Vagina (tissue), 2 donors: ENCODE measurements at regions not wholly inside any gene's neighbourhood (a gene's known extent, or its start where the extent isn't known, plus 50 kb on each side); places are given as distances from the start of the nearest gene placed in this dataset.

Experiments
- DNase-seq, 2 donors: peaks; one replicate each; pipeline ENCODE4 v3.0.0-alpha.2; 2017; ENCODE audit errors: extremely low spot score in 2 of 2
- H3K27ac ChIP-seq: fragments of 200-600 bp; sonication (generic); one replicate; pipeline ENCODE4 v1.5.1; 2019
- H3K27me3 ChIP-seq: fragments of 200-600 bp; sonication (generic); one replicate; pipeline ENCODE4 v1.5.1; 2019
- H3K36me3 ChIP-seq, 2 donors: fragments of 200-600 bp; sonication (generic); one replicate each; pipeline ENCODE4 v1.5.1; 2017 to 2019
- H3K4me1 ChIP-seq: fragments of 200-600 bp; sonication (generic); one replicate; pipeline ENCODE4 v1.5.1; 2019
- H3K4me3 ChIP-seq, 2 donors: fragments of 200-600 bp; sonication (generic); 1 replicate in 1 of 2; 2 replicates in 1 of 2; pipeline ENCODE4 v1.5.1; 2016 to 2019
- H3K9me3 ChIP-seq: fragments of 200-600 bp; sonication (generic); one replicate; pipeline ENCODE4 v1.5.1; 2019
- POLR2A ChIP-seq, 2 donors: fragments of 450-650 bp; IDR thresholded peaks; one replicate each; pipeline ENCODE4 v1.6.1; 2017; ENCODE audit warnings: antibody characterized with exemption in 2 of 2, mild to moderate bottlenecking in 2 of 2, moderate library complexity in 2 of 2
- POLR2AphosphoS5 ChIP-seq, 2 donors: sonication (generic); formaldehyde crosslinking; IDR thresholded peaks; one replicate each; pipeline ENCODE4 v1.9.0; 2017; ENCODE audit warnings: antibody characterized with exemption in 2 of 2, mild to moderate bottlenecking in 2 of 2, low read depth in 1 of 2; ENCODE audit not compliant: insufficient read depth in 1 of 2
- intact Hi-C: fragments of 100-400 bp; cut with DNase I; formaldehyde crosslinking; loops from one replicate; pipeline ENCODE4 v1.15.1; 2023
- TF ChIP-seq, protein P1 (sequence below), 3 experiments: fragments of 450-650 bp in 2 of 3; fragments of 200-600 bp in 1 of 3; sonication (generic) in 1 of 3; IDR thresholded peaks; one replicate each; pipeline ENCODE4 v1.5.1; 2017 to 2019; ENCODE audit warnings: antibody characterized with exemption in 3 of 3, mild to moderate bottlenecking in 2 of 3, moderate library complexity in 2 of 3

DNA sequence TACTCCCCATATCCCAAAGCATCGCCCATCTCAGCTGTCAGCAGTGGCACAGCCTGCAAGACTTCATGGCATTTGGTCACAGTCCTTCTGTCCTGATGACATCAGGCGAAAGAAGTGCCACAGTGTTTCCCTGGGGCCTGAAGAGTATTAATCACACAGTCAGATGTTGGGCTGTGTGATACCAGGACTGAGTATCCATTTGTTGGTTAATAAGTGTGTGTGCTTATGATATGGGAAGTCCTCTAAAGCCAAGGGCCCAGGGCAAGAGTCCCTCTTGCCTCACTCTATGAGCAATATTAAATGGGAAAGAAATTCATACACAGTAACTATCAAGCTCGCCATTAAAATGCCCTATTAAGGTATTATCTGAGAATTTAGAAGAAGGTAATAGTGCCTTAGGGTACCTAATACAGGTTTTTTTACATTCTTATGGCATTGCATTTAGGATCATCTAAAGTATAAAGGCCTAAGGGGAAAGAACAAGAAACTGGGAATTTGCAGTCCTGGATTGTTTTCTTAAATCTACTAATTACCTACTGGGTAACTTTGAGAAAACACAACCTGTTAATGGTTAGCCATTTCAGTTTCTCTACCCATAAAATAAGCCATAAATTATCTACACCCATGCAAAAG, 204.1 kb upstream of the PREP start:
- DNase-seq, result no peak
- Histone ChIP-seq H3K4me3 (no peak overlapping the region), H3K4me1 (peaks cover 45% of the 10 kb centered on the region), H3K36me3 (no peaks in the 10 kb centered on the region), H3K9me3 (no peaks in the 10 kb centered on the region), H3K27me3 (no peaks in the 10 kb centered on the region), H3K27ac (no peak overlapping the region)
- TF ChIP-seq, protein P1, sequence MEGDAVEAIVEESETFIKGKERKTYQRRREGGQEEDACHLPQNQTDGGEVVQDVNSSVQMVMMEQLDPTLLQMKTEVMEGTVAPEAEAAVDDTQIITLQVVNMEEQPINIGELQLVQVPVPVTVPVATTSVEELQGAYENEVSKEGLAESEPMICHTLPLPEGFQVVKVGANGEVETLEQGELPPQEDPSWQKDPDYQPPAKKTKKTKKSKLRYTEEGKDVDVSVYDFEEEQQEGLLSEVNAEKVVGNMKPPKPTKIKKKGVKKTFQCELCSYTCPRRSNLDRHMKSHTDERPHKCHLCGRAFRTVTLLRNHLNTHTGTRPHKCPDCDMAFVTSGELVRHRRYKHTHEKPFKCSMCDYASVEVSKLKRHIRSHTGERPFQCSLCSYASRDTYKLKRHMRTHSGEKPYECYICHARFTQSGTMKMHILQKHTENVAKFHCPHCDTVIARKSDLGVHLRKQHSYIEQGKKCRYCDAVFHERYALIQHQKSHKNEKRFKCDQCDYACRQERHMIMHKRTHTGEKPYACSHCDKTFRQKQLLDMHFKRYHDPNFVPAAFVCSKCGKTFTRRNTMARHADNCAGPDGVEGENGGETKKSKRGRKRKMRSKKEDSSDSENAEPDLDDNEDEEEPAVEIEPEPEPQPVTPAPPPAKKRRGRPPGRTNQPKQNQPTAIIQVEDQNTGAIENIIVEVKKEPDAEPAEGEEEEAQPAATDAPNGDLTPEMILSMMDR (IDR thresholded peaks at IDR 0.05), result no peak
- TF ChIP-seq POLR2AphosphoS5 (IDR thresholded peaks at IDR 0.05; ENCODE audit: insufficient read depth in 1 of 2, low read depth in 1 of 2), result no peak
- TF ChIP-seq POLR2A (IDR thresholded peaks at IDR 0.05), result no peak
- intact Hi-C loops, result loop anchor here (5.0 kb wide), 1 partner anchor 185 kb away; no protein-coding TSS in a partner anchor

DNA sequence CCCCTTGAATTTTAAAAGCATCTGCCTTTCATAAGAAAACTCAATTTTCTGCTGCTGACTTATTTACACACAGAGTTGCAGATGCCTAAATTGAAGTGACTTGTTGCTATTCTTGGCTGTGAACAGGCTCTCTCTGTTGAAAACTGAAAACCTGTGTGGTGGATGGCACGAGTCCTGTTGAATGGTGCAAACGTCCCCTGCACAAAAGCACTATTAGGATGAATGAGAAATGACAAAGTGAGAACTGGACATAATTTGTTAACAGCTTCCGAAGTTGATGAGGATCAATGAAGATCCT, 201.7 kb upstream of the PREP start:
- H3K27me3 ChIP-seq, result no peaks in the 10 kb centered on the region
- intact Hi-C loops, result no loop called here
- TF ChIP-seq, protein P1 (IDR thresholded peaks at IDR 0.05), result no peak
- TF ChIP-seq POLR2A (IDR thresholded peaks at IDR 0.05), result no peak
- TF ChIP-seq POLR2AphosphoS5 (IDR thresholded peaks at IDR 0.05; ENCODE audit: insufficient read depth in 1 of 2, low read depth in 1 of 2), result no peak
- peaks cover 54% of the 10 kb centered on the region for H3K4me1 ChIP-seq
- H3K9me3 ChIP-seq, result no peaks in the 10 kb centered on the region
- no peak for DNase-seq
- no peaks in the 10 kb centered on the region for H3K36me3 ChIP-seq
- H3K4me3 ChIP-seq, result no peak overlapping the region
- H3K27ac ChIP-seq, result peak overlapping the region; percentile 51

DNA sequence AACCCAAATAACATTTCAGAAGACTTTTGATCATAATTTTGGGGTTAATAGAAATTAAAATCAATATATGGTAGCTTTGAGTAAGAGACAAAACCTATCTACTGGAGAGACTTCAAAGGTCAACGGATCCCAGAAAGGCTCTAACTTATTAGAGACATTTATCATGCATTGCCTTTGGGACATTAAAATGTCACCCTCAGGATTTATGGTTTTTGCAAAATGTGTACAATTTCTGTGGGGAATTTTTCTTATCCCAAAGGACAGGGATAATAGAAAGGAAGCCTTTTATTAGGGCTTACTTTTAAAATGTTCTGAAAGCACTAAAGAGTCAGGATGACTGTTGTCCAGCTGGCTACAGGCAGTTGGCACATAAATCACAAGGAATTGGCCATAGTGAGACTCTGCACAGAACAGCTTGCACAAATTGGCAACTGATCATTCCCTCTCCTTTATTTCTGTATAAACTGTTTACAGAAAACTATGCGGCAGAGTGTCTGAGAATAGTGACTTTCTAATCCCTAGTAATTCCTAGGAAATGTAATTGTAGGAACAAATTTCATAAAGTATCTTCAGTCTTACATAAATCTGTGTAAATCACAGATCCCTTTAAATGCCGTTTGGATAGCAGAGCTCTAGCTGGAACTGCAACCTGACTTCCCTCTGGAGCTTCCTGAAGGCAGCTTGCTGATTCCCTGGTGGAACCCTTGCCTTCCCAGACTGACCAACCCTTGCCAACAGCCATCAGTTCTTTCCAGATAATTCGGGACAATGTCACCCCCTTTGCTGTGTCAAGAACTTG, 201.1 kb upstream of the PREP start:
- TF ChIP-seq POLR2A (IDR thresholded peaks at IDR 0.05), result no peak
- TF ChIP-seq POLR2AphosphoS5 (IDR thresholded peaks at IDR 0.05; ENCODE audit: insufficient read depth in 1 of 2, low read depth in 1 of 2), result peak; percentile 39 to 78
- no peak for DNase-seq
- intact Hi-C loops, result no loop called here
- Histone ChIP-seq H3K27ac (peak overlapping the region; percentile 51), H3K27me3 (no peaks in the 10 kb centered on the region), H3K4me1 (peaks cover 53% of the 10 kb centered on the region), H3K36me3 (no peaks in the 10 kb centered on the region), H3K9me3 (no peaks in the 10 kb centered on the region), H3K4me3 (no peak overlapping the region)

DNA sequence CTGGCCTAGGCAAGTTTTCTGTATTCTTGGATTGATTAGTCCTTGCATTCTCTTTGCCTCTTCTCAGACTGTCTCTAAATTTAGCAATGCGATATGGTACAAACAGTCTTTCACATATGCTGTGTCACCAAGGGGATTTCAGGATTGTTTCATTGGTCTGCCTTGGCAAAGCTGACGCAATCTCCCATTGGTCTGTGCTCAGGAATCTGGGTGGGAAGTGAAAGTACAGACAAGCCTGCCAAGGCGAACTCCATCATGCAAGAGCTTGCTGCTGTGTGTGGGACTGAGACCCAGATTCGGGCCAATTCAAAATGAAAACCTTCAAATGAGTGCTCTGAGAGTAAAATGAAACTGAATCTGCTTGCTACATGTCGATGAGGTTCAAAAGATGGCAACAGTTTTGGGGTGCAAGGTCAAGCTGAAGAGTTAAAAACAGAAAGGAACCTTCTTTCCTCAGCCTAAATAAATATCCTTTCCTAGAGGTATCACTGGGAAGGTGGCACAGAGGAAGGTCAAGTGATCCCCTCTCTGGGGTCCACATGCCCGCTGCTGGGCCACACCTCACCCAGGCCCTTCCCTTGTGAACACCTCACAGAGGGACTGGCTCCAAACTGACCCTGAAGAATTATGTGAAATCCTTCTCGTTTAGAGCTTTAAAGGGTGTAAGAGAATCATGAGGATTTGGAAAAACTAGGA, 198.8 kb upstream of the PREP start:
- Histone ChIP-seq H3K4me3 (peak overlapping the region; percentile 1 to 10), H3K27me3 (no peaks in the 10 kb centered on the region), H3K36me3 (no peaks in the 10 kb centered on the region), H3K9me3 (no peaks in the 10 kb centered on the region), H3K27ac (peak overlapping the region; percentile 78), H3K4me1 (peaks cover 48% of the 10 kb centered on the region)
- TF ChIP-seq POLR2AphosphoS5 (IDR thresholded peaks at IDR 0.05; ENCODE audit: insufficient read depth in 1 of 2, low read depth in 1 of 2) (peak in 1 of 2 donors; percentile 80), POLR2A (IDR thresholded peaks at IDR 0.05) (no peak)
- TF ChIP-seq, protein P1 (IDR thresholded peaks at IDR 0.05), result no peak
- intact Hi-C loops, result no loop called here
- DNase-seq, result peak in 1 of 2 donors; percentile 96

DNA sequence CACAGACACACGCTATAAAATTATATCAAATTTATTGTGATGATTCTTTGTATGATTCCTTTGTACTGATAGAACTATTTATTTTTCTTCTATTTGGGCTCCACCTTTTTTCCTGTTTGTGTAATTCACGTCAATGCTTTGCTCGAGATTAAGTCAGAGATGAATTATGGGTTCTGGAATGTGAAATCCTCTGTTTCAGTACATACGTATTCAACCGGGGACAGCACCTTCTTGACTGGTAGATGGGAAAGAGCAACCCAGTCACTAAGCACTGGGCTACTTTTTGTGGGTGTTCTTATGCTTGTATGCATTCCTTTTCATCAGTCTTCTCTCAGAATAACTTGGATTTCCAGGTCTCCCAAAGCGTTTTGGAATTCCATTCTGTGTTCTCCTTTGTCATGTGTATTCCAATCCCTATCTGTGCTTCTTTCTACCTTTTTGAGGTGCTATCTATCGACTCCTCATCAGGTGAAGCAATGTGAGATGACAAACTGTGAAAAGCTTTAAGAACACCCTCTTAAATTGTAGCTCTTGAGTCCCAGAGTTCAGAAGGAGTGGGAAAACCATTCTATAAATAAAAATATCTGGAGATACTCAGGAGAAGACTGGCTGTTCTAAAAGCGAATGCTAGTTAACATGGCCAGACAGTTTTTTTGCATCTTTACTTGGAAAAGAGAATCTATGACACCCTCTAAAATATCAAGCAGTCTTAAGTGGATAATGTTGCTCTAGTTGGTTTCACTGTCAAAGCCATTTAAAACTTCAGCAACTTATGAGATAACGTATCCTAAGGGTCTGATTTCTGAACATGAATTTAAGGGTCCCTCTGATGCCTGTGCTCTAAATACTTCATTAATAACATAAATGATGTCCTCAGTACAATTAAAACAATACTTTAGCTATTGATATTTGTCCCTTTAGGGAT, 197.7 kb upstream of the PREP start:
- Histone ChIP-seq H3K4me3 (no peak overlapping the region), H3K27me3 (no peaks in the 10 kb centered on the region), H3K27ac (peak overlapping the region; percentile 78), H3K9me3 (no peaks in the 10 kb centered on the region), H3K4me1 (peaks cover 58% of the 10 kb centered on the region), H3K36me3 (no peaks in the 10 kb centered on the region)
- no peak for DNase-seq
- intact Hi-C loops, result no loop called here
- TF ChIP-seq, protein P1 (IDR thresholded peaks at IDR 0.05), result no peak
- peak in 1 of 2 donors; percentile 47 for TF ChIP-seq POLR2AphosphoS5 (IDR thresholded peaks at IDR 0.05; ENCODE audit: insufficient read depth in 1 of 2, low read depth in 1 of 2)
- no peak for TF ChIP-seq POLR2A (IDR thresholded peaks at IDR 0.05)
